ENCODE measurements at regions not wholly inside any gene's neighbourhood (a gene's known extent, or its start where the extent isn't known, plus 50 kb on each side); places are given as distances from the start of the nearest gene placed in this dataset.

- TF ChIP-seq CTCF (conservative IDR thresholded peaks at IDR 0.05; ENCODE audit: low read depth, low read length), result no peak
- H2AFZ ChIP-seq (ENCODE audit: low read depth), result no peak overlapping the region
Observed at GRCh38 chr5:4339949-4340348, 744.3 kb downstream of the IRX1 start.

GRCh38 chr5:4345850-4346249 lies 750.2 kb downstream of the IRX1 start:
- no peaks in the 10 kb centered on the region for H3K36me3 ChIP-seq (ENCODE audit: insufficient read depth)
- H2AFZ ChIP-seq (ENCODE audit: low read depth), result no peak overlapping the region
- no peak overlapping the region for H3K9ac ChIP-seq
- H3K79me2 ChIP-seq (ENCODE audit: insufficient read depth, low read depth), result no peaks in the 10 kb centered on the region
- no peak overlapping the region for H3K4me2 ChIP-seq
- no peaks in the 10 kb centered on the region for H3K4me1 ChIP-seq (ENCODE audit: low read depth, poor library complexity, severe bottlenecking)
- no peak overlapping the region for H3K4me3 ChIP-seq (IDR thresholded peaks at IDR 0.05; ENCODE audit: insufficient read depth, low read depth, low read length)
- no peaks in the 10 kb centered on the region for H4K20me1 ChIP-seq (ENCODE audit: insufficient read depth)
- TF ChIP-seq CTCF (conservative IDR thresholded peaks at IDR 0.05; ENCODE audit: low read depth, low read length), result no peak
- no peaks in the 10 kb centered on the region for H3K27me3 ChIP-seq (ENCODE audit: insufficient read depth, low read depth)
- H3K27ac ChIP-seq, result no peak overlapping the region

More at GRCh38 chr5:4339949-4340348, 744.3 kb downstream of the IRX1 start:
- Histone ChIP-seq H3K9ac (no peak overlapping the region), H4K20me1 (ENCODE audit: insufficient read depth) (no peaks in the 10 kb centered on the region), H3K4me2 (no peak overlapping the region), H3K4me3 (IDR thresholded peaks at IDR 0.05; ENCODE audit: insufficient read depth, low read depth, low read length) (no peak overlapping the region), H3K36me3 (ENCODE audit: insufficient read depth) (no peaks in the 10 kb centered on the region), H3K4me1 (ENCODE audit: low read depth, poor library complexity, severe bottlenecking) (no peaks in the 10 kb centered on the region), H3K27ac (no peak overlapping the region), H3K79me2 (ENCODE audit: insufficient read depth, low read depth) (no peaks in the 10 kb centered on the region), H3K27me3 (ENCODE audit: insufficient read depth, low read depth) (no peaks in the 10 kb centered on the region)

- Histone ChIP-seq H3K4me2 (no peak overlapping the region), H4K20me1 (ENCODE audit: insufficient read depth) (no peaks in the 10 kb centered on the region), H3K4me3 (IDR thresholded peaks at IDR 0.05; ENCODE audit: insufficient read depth, low read depth, low read length) (no peak overlapping the region), H3K9ac (no peak overlapping the region), H2AFZ (ENCODE audit: low read depth) (no peak overlapping the region), H3K36me3 (ENCODE audit: insufficient read depth) (no peaks in the 10 kb centered on the region), H3K27ac (no peak overlapping the region), H3K27me3 (ENCODE audit: insufficient read depth, low read depth) (no peaks in the 10 kb centered on the region), H3K79me2 (ENCODE audit: insufficient read depth, low read depth) (no peaks in the 10 kb centered on the region), H3K4me1 (ENCODE audit: low read depth, poor library complexity, severe bottlenecking) (no peaks in the 10 kb centered on the region)
- TF ChIP-seq CTCF (conservative IDR thresholded peaks at IDR 0.05; ENCODE audit: low read depth, low read length), result no peak
Observed at GRCh38 chr5:4348423-4348822, 752.8 kb downstream of the IRX1 start.

GRCh38 chr5:4348919-4349318 lies 753.3 kb downstream of the IRX1 start:
- Histone ChIP-seq H3K36me3 (ENCODE audit: insufficient read depth) (no peaks in the 10 kb centered on the region), H3K4me1 (ENCODE audit: low read depth, poor library complexity, severe bottlenecking) (no peaks in the 10 kb centered on the region), H3K4me3 (IDR thresholded peaks at IDR 0.05; ENCODE audit: insufficient read depth, low read depth, low read length) (no peak overlapping the region), H3K27me3 (ENCODE audit: insufficient read depth, low read depth) (no peaks in the 10 kb centered on the region), H3K27ac (no peak overlapping the region), H3K4me2 (no peak overlapping the region), H3K9ac (no peak overlapping the region), H4K20me1 (ENCODE audit: insufficient read depth) (no peaks in the 10 kb centered on the region), H3K79me2 (ENCODE audit: insufficient read depth, low read depth) (no peaks in the 10 kb centered on the region), H2AFZ (ENCODE audit: low read depth) (no peak overlapping the region)
- TF ChIP-seq CTCF (conservative IDR thresholded peaks at IDR 0.05; ENCODE audit: low read depth, low read length), result no peak
